Mesothelial cell of epicardium (in vitro differentiated cells): ENCODE measurements at regions not wholly inside any gene's neighbourhood (a gene's known extent, or its start where the extent isn't known, plus 50 kb on each side); places are given as distances from the start of the nearest gene placed in this dataset.
"Not testable (repeated sequence)": the region's sequence is repeated elsewhere in the genome, so short reads cannot be mapped to it uniquely, and the experiment has no call there.

Source experiments
- DNase-seq, 2 experiments: peaks; one replicate each; pipeline ENCODE4 v3.0.0; 2021; ENCODE audit warnings: low spot score in 2 of 2; ENCODE audit not compliant: unreplicated experiment in 2 of 2
- H3K27ac Mint-ChIP-seq: 2 replicates; pipeline ENCODE4 v1.8.0; 2021; ENCODE audit warnings: mixed read lengths
- H3K27me3 Mint-ChIP-seq: 2 replicates; pipeline ENCODE4 v1.8.0; 2021; ENCODE audit warnings: low read depth, mixed read lengths
- H3K36me3 Mint-ChIP-seq: 2 replicates; pipeline ENCODE4 v1.8.0; 2021; ENCODE audit warnings: mixed read lengths
- H3K4me1 Mint-ChIP-seq: 2 replicates; pipeline ENCODE4 v1.8.0; 2021; ENCODE audit warnings: mixed read lengths
- H3K4me3 Mint-ChIP-seq: 2 replicates; pipeline ENCODE4 v1.8.0; 2021; ENCODE audit warnings: mild to moderate bottlenecking, moderate library complexity, mixed read lengths
- H3K9me3 Mint-ChIP-seq: 2 replicates; pipeline ENCODE4 v1.8.0; 2021; ENCODE audit warnings: mixed read lengths
- TF ChIP-seq, protein P1 (sequence below): fragments of 200-600 bp; sonication (generic); IDR thresholded peaks from one replicate; pipeline ENCODE4 v1.5.0; 2021; ENCODE audit warnings: antibody characterized with exemption; ENCODE audit not compliant: unreplicated experiment

DNA sequence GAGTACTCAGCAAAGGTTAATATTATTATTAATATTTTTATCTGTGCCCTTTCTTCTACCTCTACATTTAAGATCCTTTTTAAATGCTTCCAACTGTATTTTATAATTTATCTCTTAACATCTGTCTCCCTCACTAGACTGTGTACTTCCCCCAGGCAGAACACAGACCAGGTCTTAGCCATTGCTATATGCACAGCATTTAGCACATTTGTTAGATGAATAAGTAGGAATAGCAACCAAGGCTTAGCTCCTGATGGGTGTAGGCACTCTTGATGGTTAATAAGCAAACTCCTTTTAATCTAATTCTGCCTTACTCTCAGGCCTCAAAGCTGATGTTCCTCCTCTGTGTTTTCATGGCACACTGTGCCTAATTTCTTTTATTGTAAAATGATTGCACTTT is 83.7 kb upstream of the GNG12 start:
- Mint-ChIP-seq H3K36me3 (no peaks in the 10 kb centered on the region), H3K4me3 (no peak overlapping the region), H3K9me3 (peaks cover 23% of the 10 kb centered on the region), H3K27ac (no peak overlapping the region), H3K27me3 (no peaks in the 10 kb centered on the region), H3K4me1 (peaks cover 6% of the 10 kb centered on the region)
- no peak for DNase-seq
- TF ChIP-seq, protein P1, sequence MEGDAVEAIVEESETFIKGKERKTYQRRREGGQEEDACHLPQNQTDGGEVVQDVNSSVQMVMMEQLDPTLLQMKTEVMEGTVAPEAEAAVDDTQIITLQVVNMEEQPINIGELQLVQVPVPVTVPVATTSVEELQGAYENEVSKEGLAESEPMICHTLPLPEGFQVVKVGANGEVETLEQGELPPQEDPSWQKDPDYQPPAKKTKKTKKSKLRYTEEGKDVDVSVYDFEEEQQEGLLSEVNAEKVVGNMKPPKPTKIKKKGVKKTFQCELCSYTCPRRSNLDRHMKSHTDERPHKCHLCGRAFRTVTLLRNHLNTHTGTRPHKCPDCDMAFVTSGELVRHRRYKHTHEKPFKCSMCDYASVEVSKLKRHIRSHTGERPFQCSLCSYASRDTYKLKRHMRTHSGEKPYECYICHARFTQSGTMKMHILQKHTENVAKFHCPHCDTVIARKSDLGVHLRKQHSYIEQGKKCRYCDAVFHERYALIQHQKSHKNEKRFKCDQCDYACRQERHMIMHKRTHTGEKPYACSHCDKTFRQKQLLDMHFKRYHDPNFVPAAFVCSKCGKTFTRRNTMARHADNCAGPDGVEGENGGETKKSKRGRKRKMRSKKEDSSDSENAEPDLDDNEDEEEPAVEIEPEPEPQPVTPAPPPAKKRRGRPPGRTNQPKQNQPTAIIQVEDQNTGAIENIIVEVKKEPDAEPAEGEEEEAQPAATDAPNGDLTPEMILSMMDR = no peak

DNA sequence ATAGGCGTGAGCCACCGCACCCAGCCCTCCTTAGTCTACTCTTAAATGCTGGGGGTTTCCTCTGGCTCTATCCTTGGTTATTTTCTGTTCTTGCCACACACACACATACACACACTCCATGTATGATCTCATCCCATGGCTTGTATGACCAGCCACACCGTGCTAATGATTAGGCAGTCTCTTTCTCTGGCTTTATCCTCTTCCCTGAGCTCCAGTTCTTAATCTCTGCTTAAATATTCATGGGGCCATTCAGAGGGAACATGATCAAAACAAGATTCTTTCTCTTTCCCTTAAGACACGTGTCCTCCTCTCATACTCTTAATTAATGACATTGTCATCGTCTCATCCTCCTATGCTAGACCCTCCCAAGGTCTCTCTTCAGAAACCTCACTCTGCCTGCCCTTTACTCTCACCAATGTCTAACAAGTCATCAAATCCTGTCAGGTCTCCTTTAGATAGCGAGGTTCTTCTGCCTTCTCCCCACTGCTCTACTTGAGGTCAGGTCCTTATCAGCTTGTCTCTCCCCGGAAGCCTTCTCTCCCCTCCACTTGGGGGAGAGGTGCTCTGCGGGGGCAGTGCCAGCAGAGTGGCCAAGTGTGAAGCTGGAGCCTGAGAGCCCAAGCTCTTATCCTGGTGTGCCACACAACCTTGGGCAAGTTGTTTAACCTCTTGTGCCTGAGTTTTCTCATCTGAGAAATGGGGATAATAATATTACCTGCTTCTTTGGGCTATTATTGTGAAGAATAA is 83.0 kb upstream of the GNG12 start:
- no peak for DNase-seq
- TF ChIP-seq, protein P1 = no peak
- no peak overlapping the region for H3K27ac Mint-ChIP-seq

DNA sequence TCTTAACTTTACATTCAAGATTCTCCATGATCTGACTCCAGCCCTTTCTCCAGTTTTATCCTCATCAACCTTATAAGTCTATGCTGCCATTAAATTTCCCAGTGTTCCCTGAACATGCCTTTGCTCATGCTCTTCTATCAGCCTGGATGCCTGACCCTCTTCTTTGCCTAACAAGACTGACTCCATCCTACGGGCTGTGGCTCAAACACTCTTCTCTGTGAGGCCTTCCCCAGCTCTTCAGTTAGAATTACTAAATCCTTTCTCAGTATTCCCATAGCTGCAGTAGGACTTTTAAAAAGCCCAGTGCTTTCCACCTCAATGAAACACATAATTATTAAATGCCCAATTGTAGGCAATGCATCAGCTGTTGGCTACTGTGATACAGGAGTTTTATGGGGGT is 76.5 kb upstream of the GNG12 start:
- H3K4me3 Mint-ChIP-seq = no peak overlapping the region
- H3K27me3 Mint-ChIP-seq = no peaks in the 10 kb centered on the region
- no peak for DNase-seq
- H3K27ac Mint-ChIP-seq = no peak overlapping the region
- H3K4me1 Mint-ChIP-seq = peaks cover 20% of the 10 kb centered on the region
- H3K36me3 Mint-ChIP-seq = no peaks in the 10 kb centered on the region
- peaks cover 31% of the 10 kb centered on the region for H3K9me3 Mint-ChIP-seq
- TF ChIP-seq, protein P1 = no peak

More for the DNA sequence above, 83.0 kb upstream of the GNG12 start:
- Mint-ChIP-seq H3K4me3 (no peak overlapping the region), H3K4me1 (peaks cover 6% of the 10 kb centered on the region), H3K36me3 (no peaks in the 10 kb centered on the region), H3K9me3 (peaks cover 26% of the 10 kb centered on the region), H3K27me3 (no peaks in the 10 kb centered on the region)

DNA sequence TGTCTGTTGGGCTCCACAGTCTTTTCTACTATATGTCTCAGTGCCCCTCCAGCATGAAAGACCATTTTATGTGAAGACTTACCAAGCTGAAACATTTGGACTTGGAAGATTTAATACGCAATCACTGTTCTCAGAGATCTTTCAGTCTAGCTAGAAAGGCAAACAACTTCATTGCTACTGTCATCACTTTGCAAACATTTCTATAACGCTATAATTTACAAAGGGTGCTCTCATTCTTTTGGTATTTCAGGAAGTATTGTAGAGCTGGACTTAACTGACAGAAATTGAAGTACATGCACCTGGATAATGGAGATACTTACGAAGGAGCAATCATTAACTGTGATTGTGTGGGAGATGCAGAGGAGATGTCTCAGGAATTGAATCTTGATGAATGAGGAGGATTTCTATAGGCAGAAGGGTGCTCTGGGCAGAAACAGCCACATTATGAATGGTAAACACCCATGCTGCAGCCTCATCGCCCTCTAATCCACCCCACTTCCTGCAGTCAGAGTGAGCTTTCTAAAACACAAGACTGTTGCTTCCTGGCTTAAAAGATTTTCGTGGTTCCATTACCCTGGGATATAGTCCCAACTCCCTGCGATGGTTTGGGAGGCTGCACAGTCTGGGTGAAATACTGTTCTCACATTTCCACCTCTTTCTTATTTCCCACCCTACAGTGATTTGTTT is 75.1 kb upstream of the GNG12 start:
- no peak overlapping the region for H3K4me3 Mint-ChIP-seq
- H3K4me1 Mint-ChIP-seq = peaks cover 20% of the 10 kb centered on the region
- peak overlapping the region; percentile 10 for H3K27ac Mint-ChIP-seq
- DNase-seq = no peak
- no peaks in the 10 kb centered on the region for H3K36me3 Mint-ChIP-seq
- H3K9me3 Mint-ChIP-seq = peaks cover 30% of the 10 kb centered on the region
- H3K27me3 Mint-ChIP-seq = no peaks in the 10 kb centered on the region
- TF ChIP-seq, protein P1 = no peak

DNA sequence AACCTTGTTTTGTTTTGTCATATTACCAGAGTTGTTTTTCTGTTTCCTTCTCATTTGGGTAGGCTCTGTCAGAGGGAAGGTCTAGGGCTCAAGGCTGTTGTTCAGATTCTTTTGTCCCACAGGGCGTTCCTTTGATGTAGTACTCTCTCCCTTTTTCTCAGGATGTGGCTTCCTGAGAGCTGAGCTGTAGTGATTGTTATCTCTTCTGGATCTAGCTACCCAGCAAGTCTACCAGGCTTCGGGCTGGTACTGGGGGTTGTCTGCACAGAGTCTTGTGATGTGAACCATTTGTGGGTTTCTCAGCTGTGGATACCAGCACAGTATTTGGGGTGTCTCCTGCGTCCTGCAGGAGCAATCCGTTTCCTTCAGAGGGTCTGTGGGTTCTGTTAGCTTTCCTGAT is 74.2 kb upstream of the GNG12 start:
- not testable (repeated sequence) for H3K27me3 Mint-ChIP-seq, H3K36me3 Mint-ChIP-seq, DNase-seq, H3K4me3 Mint-ChIP-seq, H3K27ac Mint-ChIP-seq
- peaks cover 20% of the 10 kb centered on the region for H3K4me1 Mint-ChIP-seq
- peaks cover 36% of the 10 kb centered on the region for H3K9me3 Mint-ChIP-seq

DNA sequence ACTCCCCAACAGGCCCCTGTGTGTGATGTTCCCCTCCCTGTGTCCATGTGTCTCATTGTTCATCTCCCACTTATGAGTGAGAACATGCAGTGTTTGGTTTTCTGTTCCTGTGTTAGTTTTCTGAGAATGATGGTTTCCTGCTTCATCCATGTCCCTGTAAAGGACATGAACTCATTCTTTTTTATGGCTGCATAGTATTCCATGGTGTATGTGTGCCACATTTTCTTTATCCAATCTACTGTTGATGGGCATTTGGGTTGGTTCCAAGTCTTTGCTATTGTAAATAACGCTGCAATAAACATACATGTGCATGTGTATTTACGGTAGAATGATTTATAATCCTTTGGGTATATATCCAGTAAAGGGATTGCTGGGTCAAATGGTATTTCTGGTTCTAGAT is 72.7 kb upstream of the GNG12 start:
- not testable (repeated sequence) for H3K27me3 Mint-ChIP-seq, H3K27ac Mint-ChIP-seq, H3K36me3 Mint-ChIP-seq, DNase-seq, H3K4me3 Mint-ChIP-seq
- peaks cover 20% of the 10 kb centered on the region for H3K4me1 Mint-ChIP-seq
- peaks cover 43% of the 10 kb centered on the region for H3K9me3 Mint-ChIP-seq

DNA sequence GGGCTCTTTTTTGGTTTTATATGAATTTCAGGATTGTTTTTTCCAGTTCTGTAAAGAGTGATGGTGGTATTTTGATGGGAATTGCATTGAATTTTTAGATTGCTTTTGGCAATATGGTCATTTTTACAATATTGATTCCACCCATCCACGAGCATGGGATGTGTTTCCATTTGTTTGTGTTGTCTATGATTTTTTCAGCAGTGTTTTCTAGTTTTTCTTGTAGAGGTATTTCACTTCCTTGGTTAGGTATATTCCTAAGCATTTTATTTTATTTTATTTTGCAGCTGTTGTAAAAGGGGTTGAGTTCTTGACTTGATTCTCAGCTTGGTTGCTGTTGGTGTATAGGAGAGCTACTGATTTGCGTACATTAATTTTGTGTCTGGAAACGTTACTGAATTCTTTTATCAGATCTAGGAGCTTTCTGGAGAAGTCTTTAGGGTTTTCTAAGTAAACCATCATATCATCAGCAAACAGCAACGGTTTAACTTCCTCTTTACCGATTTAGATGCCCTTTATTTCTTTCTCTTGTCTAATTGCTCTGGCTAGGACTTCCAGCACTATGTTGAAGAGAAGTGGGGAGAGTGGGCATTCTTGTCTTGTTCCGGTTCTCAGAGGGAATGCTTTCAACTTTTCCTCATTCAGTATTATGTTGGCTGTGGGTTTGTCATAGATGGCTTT is 69.4 kb upstream of the GNG12 start:
- H3K4me3 Mint-ChIP-seq = not testable (repeated sequence)

More for the DNA sequence above, 69.4 kb upstream of the GNG12 start:
- H3K27ac Mint-ChIP-seq, DNase-seq, H3K27me3 Mint-ChIP-seq, H3K36me3 Mint-ChIP-seq: not testable (repeated sequence)
- Mint-ChIP-seq H3K9me3 (peaks cover 61% of the 10 kb centered on the region), H3K4me1 (peaks cover 19% of the 10 kb centered on the region)
